T-cell (primary cell): ENCODE measurements at regions not wholly inside any gene's neighbourhood (a gene's known extent, or its start where the extent isn't known, plus 50 kb on each side); places are given as distances from the start of the nearest gene placed in this dataset.

Source experiments
- ATAC-seq, 4 experiments: fragments of 200-7000 bp in 3 of 4; fragments of 150-1000 bp in 1 of 4; cut with Tn5 transposase; replicated peaks in 1 of 4; 1 replicate in 3 of 4; 2 replicates in 1 of 4; pipeline ENCODE4 v1.10.0; 2021; ENCODE audit warnings: moderate library complexity in 3 of 4, mild to moderate bottlenecking in 2 of 4, moderate number of reproducible peaks in 1 of 4
- CTCF ChIA-PET, 2 donors: fragments of 300-600 bp; sonication (Branson Sonifier 250); formaldehyde crosslinking; loops; one replicate each; lab custom pipeline; 2022; ENCODE audit warnings: antibody characterized with exemption in 2 of 2; lab: Charles Lee
- POLR2A ChIA-PET, 2 donors: fragments of 300-600 bp; sonication (Branson Sonifier 250); formaldehyde crosslinking; loops; one replicate each; lab custom pipeline; 2022; ENCODE audit warnings: antibody characterized with exemption in 2 of 2; lab: Charles Lee
- DNase-seq, 35 experiments: peaks; one replicate each; pipeline versions ENCODE4 v3.0.0 to v3.0.0-alpha.2; 2013 to 2023
- H3K27ac ChIP-seq: one replicate; pipeline ENCODE4 v1.5.1; 2013; ENCODE audit warnings: low read length
- H3K27me3 ChIP-seq, 2 experiments: replicated peaks in 1 of 2; 1 replicate in 1 of 2; 2 replicates in 1 of 2; pipeline versions ENCODE4 v1.6.1 to v1.7.0; 2013; ENCODE audit warnings: low read length in 1 of 2, mixed read lengths in 1 of 2; ENCODE audit not compliant: control insufficient read depth in 2 of 2, insufficient read depth in 2 of 2; ENCODE audit errors: extremely low read depth in 1 of 2
- H3K36me3 ChIP-seq, 2 donors: 1 replicate in 1 of 2; 2 replicates in 1 of 2; pipeline versions ENCODE4 v1.6.1 to v1.7.0; 2013; ENCODE audit warnings: low read length in 1 of 2; ENCODE audit not compliant: control insufficient read depth in 2 of 2, insufficient read depth in 1 of 2; ENCODE audit errors: extremely low read depth in 1 of 2
- H3K4me1 ChIP-seq, 2 experiments: 1 replicate in 1 of 2; 2 replicates in 1 of 2; pipeline versions ENCODE4 v1.6.1 to v1.7.0; 2013; ENCODE audit warnings: low read length in 2 of 2, mixed read lengths in 1 of 2; ENCODE audit not compliant: insufficient read depth in 2 of 2, control insufficient read depth in 1 of 2; ENCODE audit errors: extremely low read depth in 1 of 2
- H3K4me3 ChIP-seq, 2 donors: 1 replicate in 1 of 2; 2 replicates in 1 of 2; pipeline versions ENCODE4 v1.5.1 to v1.7.0; 2013; ENCODE audit warnings: mild to moderate bottlenecking in 2 of 2, low read length in 1 of 2, moderate library complexity in 1 of 2; ENCODE audit not compliant: control insufficient read depth in 1 of 2; ENCODE audit errors: extremely low read depth in 1 of 2
- H3K9me3 ChIP-seq: 2 replicates; pipeline ENCODE4 v1.7.0; 2013
- H3K27ac Mint-ChIP-seq, 2 donors: one replicate each; pipeline ENCODE4 v1.8.0; 2020 to 2021; ENCODE audit warnings: mild to moderate bottlenecking in 2 of 2, mixed read lengths in 2 of 2
- H3K27me3 Mint-ChIP-seq, 2 donors: one replicate each; pipeline ENCODE4 v1.8.0; 2021 to 2022; ENCODE audit warnings: mixed read lengths in 2 of 2
- H3K36me3 Mint-ChIP-seq: one replicate; pipeline ENCODE4 v1.8.0; 2021; ENCODE audit warnings: mixed read lengths
- H3K4me1 Mint-ChIP-seq, 3 donors: one replicate each; pipeline ENCODE4 v1.8.0; 2020 to 2022; ENCODE audit warnings: mixed read lengths in 3 of 3, mild to moderate bottlenecking in 1 of 3
- H3K4me3 Mint-ChIP-seq, 3 donors: one replicate each; pipeline ENCODE4 v1.8.0; 2020 to 2022; ENCODE audit warnings: mild to moderate bottlenecking in 3 of 3, mixed read lengths in 3 of 3, moderate library complexity in 3 of 3
- H3K9me3 Mint-ChIP-seq, 3 donors: one replicate each; pipeline ENCODE4 v1.8.0; 2020 to 2022; ENCODE audit warnings: mixed read lengths in 3 of 3
- WGBS: methylation state at CpG from one replicate; pipeline ENCODE4 v1.1.5; 2013; ENCODE audit warnings: missing lambda C conversion rate; ENCODE audit not compliant: insufficient coverage; 5-methylcytosine and 5-hydroxymethylcytosine counted together

- POLR2A ChIA-PET: interaction anchor here in 1 of 2 donors (0.5 to 0.6 kb wide), 2 partner anchors 19 to 279 kb away, joined by 3 read pairs; no protein-coding TSS in a partner anchor
- Histone ChIP-seq H3K27me3 (no peaks in the 10 kb centered on the region), H3K4me1 (no peaks in the 10 kb centered on the region), H3K27ac (no peak overlapping the region), H3K4me3 (no peak overlapping the region), H3K9me3 (no peaks in the 10 kb centered on the region), H3K36me3 (no peaks in the 10 kb centered on the region)
- ATAC-seq (no peak), DNase-seq (no peak)
- WGBS: 0% methylated on average over 1 of the region's 3 CpGs
- Mint-ChIP-seq H3K27me3 (peaks cover 3 to 20% of the 10 kb centered on the region in 2 donors), H3K36me3 (no peaks in the 10 kb centered on the region), H3K9me3 (no peaks in the 10 kb centered on the region), H3K4me3 (no peak overlapping the region), H3K4me1 (no peaks in the 10 kb centered on the region), H3K27ac (no peak overlapping the region)
- CTCF ChIA-PET: no interaction called here
Measured at GRCh38 chr2:226446406-226447001, 353.1 kb downstream of the IRS1 start.

GRCh38 chr2:226445216-226445861 lies 354.3 kb downstream of the IRS1 start:
- Mint-ChIP-seq H3K4me1 (no peaks in the 10 kb centered on the region), H3K4me3 (no peak overlapping the region), H3K27me3 (peaks cover 2 to 16% of the 10 kb centered on the region in 2 donors), H3K9me3 (no peaks in the 10 kb centered on the region), H3K27ac (no peak overlapping the region), H3K36me3 (no peaks in the 10 kb centered on the region)
- CTCF ChIA-PET: no interaction called here
- H3K36me3 ChIP-seq: no peaks in the 10 kb centered on the region
- H3K27ac ChIP-seq: no peak overlapping the region
- POLR2A ChIA-PET: no interaction called here
- no peaks in the 10 kb centered on the region for H3K27me3 ChIP-seq
- H3K9me3 ChIP-seq: no peaks in the 10 kb centered on the region
- no peak overlapping the region for H3K4me3 ChIP-seq
- DNase-seq: no peak
- no peaks in the 10 kb centered on the region for H3K4me1 ChIP-seq
- ATAC-seq: no peak
- WGBS: no CpG with 5 or more reads among the region's 5 CpGs

GRCh38 chr2:226443112-226443511 lies 356.5 kb downstream of the IRS1 start:
- Mint-ChIP-seq H3K4me1 (no peaks in the 10 kb centered on the region), H3K9me3 (no peaks in the 10 kb centered on the region), H3K4me3 (no peak overlapping the region), H3K27ac (no peak overlapping the region), H3K27me3 (peaks cover 2 to 4% of the 10 kb centered on the region in 2 donors), H3K36me3 (no peaks in the 10 kb centered on the region)
- CTCF ChIA-PET: no interaction called here
- DNase-seq (no peak), ATAC-seq (no peak)
- POLR2A ChIA-PET: no interaction called here
- WGBS: 77% methylated on average over 4 of the region's 5 CpGs
- H3K4me1 ChIP-seq: no peaks in the 10 kb centered on the region
- no peaks in the 10 kb centered on the region for H3K9me3 ChIP-seq
- no peak overlapping the region for H3K4me3 ChIP-seq
- H3K36me3 ChIP-seq: no peaks in the 10 kb centered on the region
- no peaks in the 10 kb centered on the region for H3K27me3 ChIP-seq
- H3K27ac ChIP-seq: no peak overlapping the region

- H3K9me3 Mint-ChIP-seq: no peaks in the 10 kb centered on the region
- no peaks in the 10 kb centered on the region for H3K4me1 Mint-ChIP-seq
- H3K36me3 ChIP-seq: no peaks in the 10 kb centered on the region
- WGBS: no CpG with 5 or more reads among the region's 3 CpGs
- no peak for ATAC-seq
- H3K27me3 ChIP-seq: no peaks in the 10 kb centered on the region
- no peak overlapping the region for H3K4me3 ChIP-seq
- H3K4me3 Mint-ChIP-seq: no peak overlapping the region
- H3K9me3 ChIP-seq: no peaks in the 10 kb centered on the region
- DNase-seq: no peak
- ChIA-PET POLR2A (interaction anchor here in 1 of 2 donors (0.6 kb wide), 1 partner anchor 494 kb away, joined by 3 read pairs; no protein-coding TSS in a partner anchor), CTCF (no interaction called here)
- H3K36me3 Mint-ChIP-seq: no peaks in the 10 kb centered on the region
- no peak overlapping the region for H3K27ac Mint-ChIP-seq
- H3K27me3 Mint-ChIP-seq: peaks cover 2 to 17% of the 10 kb centered on the region in 2 donors
- H3K4me1 ChIP-seq: no peaks in the 10 kb centered on the region
- H3K27ac ChIP-seq: no peak overlapping the region
Measured at GRCh38 chr2:226440127-226440918, 359.3 kb downstream of the IRS1 start.

- POLR2A ChIA-PET: interaction anchor here in 1 of 2 donors (0.6 kb wide), 1 partner anchor 495 kb away, joined by 3 read pairs; no protein-coding TSS in a partner anchor
- no peak overlapping the region for H3K27ac Mint-ChIP-seq
- no peaks in the 10 kb centered on the region for H3K9me3 Mint-ChIP-seq
- peaks cover 9 to 26% of the 10 kb centered on the region in 2 donors for H3K27me3 Mint-ChIP-seq
- H3K36me3 Mint-ChIP-seq: no peaks in the 10 kb centered on the region
- Histone ChIP-seq H3K36me3 (no peaks in the 10 kb centered on the region), H3K9me3 (no peaks in the 10 kb centered on the region), H3K4me1 (no peaks in the 10 kb centered on the region), H3K27ac (no peak overlapping the region), H3K4me3 (no peak overlapping the region), H3K27me3 (no peaks in the 10 kb centered on the region)
- H3K4me3 Mint-ChIP-seq: no peak overlapping the region
- no peak for DNase-seq
- H3K4me1 Mint-ChIP-seq: no peaks in the 10 kb centered on the region
- CTCF ChIA-PET: no interaction called here
- no peak for ATAC-seq
- 90% methylated on average over 2 of the region's 6 CpGs for WGBS
Measured at GRCh38 chr2:226439337-226439736, 360.3 kb downstream of the IRS1 start.

- ChIA-PET POLR2A (no interaction called here), CTCF (interaction anchor here in 1 of 2 donors (0.5 kb wide), 1 partner anchor 780 kb away, joined by 3 read pairs; no protein-coding TSS in a partner anchor)
- Mint-ChIP-seq H3K27ac (no peak overlapping the region), H3K27me3 (peaks cover 13 to 30% of the 10 kb centered on the region in 2 donors), H3K4me1 (no peaks in the 10 kb centered on the region), H3K36me3 (no peaks in the 10 kb centered on the region), H3K9me3 (no peaks in the 10 kb centered on the region), H3K4me3 (no peak overlapping the region)
- Histone ChIP-seq H3K27me3 (no peaks in the 10 kb centered on the region), H3K9me3 (no peaks in the 10 kb centered on the region), H3K4me1 (no peaks in the 10 kb centered on the region), H3K4me3 (no peak overlapping the region), H3K36me3 (no peaks in the 10 kb centered on the region), H3K27ac (no peak overlapping the region)
- ATAC-seq (no peak), DNase-seq (no peak)
- no CpG with 5 or more reads among the region's 5 CpGs for WGBS
Measured at GRCh38 chr2:226435146-226435545, 364.5 kb downstream of the IRS1 start.
